H9 (cell line): ENCODE measurements at regions not wholly inside any gene's neighbourhood (a gene's known extent, or its start where the extent isn't known, plus 50 kb on each side); places are given as distances from the start of the nearest gene placed in this dataset.

Experiments
- DNase-seq: peaks from one replicate; pipeline ENCODE4 v3.0.0-alpha.2; 2017
- H2AFZ ChIP-seq: one replicate; pipeline ENCODE4 v1.6.1; 2013; ENCODE audit warnings: mild to moderate bottlenecking, low read length, control low read depth, moderate library complexity
- H2AK5ac ChIP-seq: 2 replicates; pipeline ENCODE4 v1.6.1; 2013; ENCODE audit warnings: low read length, control low read depth, mixed read lengths; ENCODE audit not compliant: insufficient read length
- H2BK120ac ChIP-seq: one replicate; pipeline ENCODE4 v1.6.1; 2013; ENCODE audit warnings: low read depth, mild to moderate bottlenecking, low read length, control low read depth, inconsistent platforms; ENCODE audit not compliant: poor library complexity, severe bottlenecking
- H2BK12ac ChIP-seq: 2 replicates; pipeline ENCODE4 v1.6.1; 2013; ENCODE audit warnings: low read length, control low read depth, mixed read lengths, low read depth; ENCODE audit not compliant: insufficient read length
- H2BK15ac ChIP-seq: 2 replicates; pipeline ENCODE4 v1.6.1; 2013; ENCODE audit warnings: low read depth, low read length, control low read depth
- H2BK20ac ChIP-seq: one replicate; pipeline ENCODE4 v1.6.1; 2013; ENCODE audit warnings: low read depth, mild to moderate bottlenecking, low read length, control low read depth, inconsistent platforms; ENCODE audit not compliant: poor library complexity, severe bottlenecking
- H2BK5ac ChIP-seq: 2 replicates; pipeline ENCODE4 v1.6.1; 2013; ENCODE audit warnings: low read length, control low read depth, mixed read lengths; ENCODE audit not compliant: insufficient read length
- H3K14ac ChIP-seq: 2 replicates; pipeline ENCODE4 v1.6.1; 2013; ENCODE audit warnings: low read length, control low read depth; ENCODE audit not compliant: insufficient read depth
- H3K18ac ChIP-seq: 2 replicates; pipeline ENCODE4 v1.6.1; 2013; ENCODE audit warnings: low read depth, mild to moderate bottlenecking, mixed read lengths, low read length, control low read depth; ENCODE audit not compliant: insufficient read length
- H3K23ac ChIP-seq: 2 replicates; pipeline ENCODE4 v1.6.1; 2013; ENCODE audit warnings: low read length, control low read depth, mixed read lengths, low read depth; ENCODE audit not compliant: insufficient read length
- H3K23me2 ChIP-seq: 2 replicates; pipeline ENCODE4 v1.6.1; 2013; ENCODE audit warnings: low read depth, mild to moderate bottlenecking, mixed read lengths, low read length, control low read depth; ENCODE audit not compliant: insufficient read length, poor library complexity, severe bottlenecking
- H3K27ac ChIP-seq: 2 replicates; pipeline ENCODE4 v1.5.1; 2013; ENCODE audit warnings: low read length, control low read depth, mixed read lengths, low read depth; ENCODE audit not compliant: insufficient read length
- H3K27me3 ChIP-seq: 2 replicates; pipeline ENCODE4 v1.6.1; 2013; ENCODE audit warnings: low read length, control low read depth, inconsistent platforms; ENCODE audit not compliant: insufficient read depth
- H3K4ac ChIP-seq: 2 replicates; pipeline ENCODE4 v1.6.1; 2013; ENCODE audit warnings: low read depth, mild to moderate bottlenecking, control low read depth, inconsistent platforms, low read length, moderate library complexity
- H3K4me1 ChIP-seq: 2 replicates; pipeline ENCODE4 v1.6.1; 2013; ENCODE audit warnings: low read length, control low read depth, inconsistent platforms; ENCODE audit not compliant: insufficient read depth
- H3K4me2 ChIP-seq: 2 replicates; pipeline ENCODE4 v1.6.1; 2013; ENCODE audit warnings: low read length, control low read depth, mixed read lengths; ENCODE audit not compliant: insufficient read length, insufficient read depth
- H3K56ac ChIP-seq: 2 replicates; pipeline ENCODE4 v1.6.1; 2013; ENCODE audit warnings: low read depth, mild to moderate bottlenecking, mixed read lengths, low read length, control low read depth; ENCODE audit not compliant: insufficient read length
- H3K79me1 ChIP-seq: 2 replicates; pipeline ENCODE4 v1.6.1; 2013; ENCODE audit warnings: low read depth, mild to moderate bottlenecking, moderate library complexity, low read length, control low read depth, inconsistent platforms; ENCODE audit not compliant: insufficient read depth, poor library complexity, severe bottlenecking
- H3K79me2 ChIP-seq: 2 replicates; pipeline ENCODE4 v1.6.1; 2013; ENCODE audit warnings: low read length, control low read depth, inconsistent platforms; ENCODE audit not compliant: insufficient read depth
- H3K9ac ChIP-seq: 2 replicates; pipeline ENCODE4 v1.6.1; 2013; ENCODE audit warnings: low read length, control low read depth, mixed read lengths; ENCODE audit not compliant: insufficient read length; ENCODE audit errors: extremely low read depth
- H3K9me3 ChIP-seq: one replicate; pipeline ENCODE4 v1.6.1; 2013; ENCODE audit warnings: low read depth, low read length, inconsistent platforms; ENCODE audit not compliant: control insufficient read depth
- H3T11ph ChIP-seq: one replicate; pipeline ENCODE4 v1.6.1; 2013; ENCODE audit warnings: mild to moderate bottlenecking, low read length, control low read depth, inconsistent platforms
- H4K20me1 ChIP-seq: one replicate; pipeline ENCODE4 v1.6.1; 2013; ENCODE audit not compliant: control insufficient read depth, insufficient read length, insufficient read depth
- H4K5ac ChIP-seq: 2 replicates; pipeline ENCODE4 v1.6.1; 2013; ENCODE audit warnings: low read depth, mild to moderate bottlenecking, mixed read lengths, low read length, control low read depth; ENCODE audit not compliant: insufficient read length
- H4K8ac ChIP-seq: replicated peaks from 2 replicates; pipeline ENCODE4 v1.6.1; 2013; ENCODE audit warnings: low read length, control low read depth, mixed read lengths, low read depth; ENCODE audit not compliant: insufficient read length
- H4K91ac ChIP-seq: 2 replicates; pipeline ENCODE4 v1.6.1; 2013; ENCODE audit warnings: low read depth, mild to moderate bottlenecking, moderate library complexity, mixed read lengths, low read length, control low read depth; ENCODE audit not compliant: insufficient read length
- H3K27ac Mint-ChIP-seq, 3 experiments: 2 replicates in 2 of 3; 3 replicates in 1 of 3; pipeline ENCODE4 v1.8.0; 2020 to 2021; ENCODE audit warnings: mixed read lengths in 3 of 3, mild to moderate bottlenecking in 1 of 3, moderate library complexity in 1 of 3
- H3K27me3 Mint-ChIP-seq: 2 replicates; pipeline ENCODE4 v1.8.0; 2021; ENCODE audit warnings: low read depth, mild to moderate bottlenecking, moderate library complexity, mixed read lengths
- H3K36me3 Mint-ChIP-seq, 3 experiments: 2 replicates in 2 of 3; 3 replicates in 1 of 3; pipeline ENCODE4 v1.8.0; 2020 to 2021; ENCODE audit warnings: low read depth in 3 of 3, mixed read lengths in 3 of 3; ENCODE audit not compliant: insufficient read depth in 1 of 3
- H3K4me1 Mint-ChIP-seq, 2 experiments: 2 replicates each; pipeline ENCODE4 v1.8.0; 2020; ENCODE audit warnings: mixed read lengths in 2 of 2
- H3K4me3 Mint-ChIP-seq, 2 experiments: 2 replicates in 1 of 2; 3 replicates in 1 of 2; pipeline ENCODE4 v1.8.0; 2020 to 2021; ENCODE audit warnings: mild to moderate bottlenecking in 2 of 2, mixed read lengths in 2 of 2, moderate library complexity in 1 of 2
- H3K9me3 Mint-ChIP-seq, 2 experiments: 2 replicates in 1 of 2; 3 replicates in 1 of 2; pipeline ENCODE4 v1.8.0; 2020; ENCODE audit warnings: mild to moderate bottlenecking in 2 of 2, mixed read lengths in 2 of 2, moderate library complexity in 1 of 2
- WGBS: extraction: QIAGEN DNeasy Blood & Tissue Kit; methylation state at CpG from one replicate; pipeline ENCODE4 v1.1.7; 2013; ENCODE audit warnings: missing lambda C conversion rate, low lambda C conversion rate, mixed read lengths; ENCODE audit not compliant: insufficient read length; ENCODE audit errors: extremely low coverage; 5-methylcytosine and 5-hydroxymethylcytosine counted together
- TF ChIP-seq, protein P1 (sequence below): fragments of 200-600 bp; sonication (generic); conservative IDR thresholded peaks from 3 replicates; pipeline ENCODE4 v1.8.0; 2021; ENCODE audit warnings: antibody characterized with exemption, mild to moderate bottlenecking

DNA sequence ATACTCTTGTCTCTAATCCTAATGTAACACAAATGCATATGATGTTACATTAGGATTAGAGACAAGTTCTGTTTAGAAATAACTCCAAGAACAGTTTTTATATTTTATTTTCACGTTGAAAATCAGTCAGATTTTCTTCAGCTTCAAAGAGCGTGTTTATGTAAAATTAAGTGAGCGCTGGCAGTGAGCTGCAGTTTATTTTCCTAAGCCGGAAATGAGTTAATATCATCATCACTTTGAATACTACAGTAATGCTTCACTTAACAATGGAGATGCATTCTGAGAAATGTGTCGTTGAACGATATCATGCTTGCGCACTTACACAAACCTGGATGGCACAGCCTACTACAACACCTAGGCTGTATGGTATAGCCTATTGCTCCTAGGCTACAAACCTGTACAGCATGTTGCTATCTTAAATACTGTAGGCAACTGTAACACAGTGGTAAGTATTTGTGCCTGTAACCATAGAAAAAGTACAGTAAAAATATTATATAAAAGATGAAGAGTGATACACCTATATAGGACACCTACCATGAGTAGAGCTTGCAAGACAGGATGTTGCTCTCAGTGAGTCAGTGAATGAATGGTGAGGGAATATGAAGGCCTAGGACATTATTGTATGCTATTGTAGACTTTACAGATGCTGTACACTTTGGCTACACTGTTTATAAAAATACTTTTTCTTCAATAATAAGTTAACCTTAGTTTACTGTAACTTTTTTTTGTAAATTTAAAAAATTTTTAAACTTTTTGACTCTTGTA lies 65.9 kb upstream of the C5orf46 start:
- H4K5ac ChIP-seq = no peak overlapping the region
- no peak overlapping the region for H2AK5ac ChIP-seq
- H3K18ac ChIP-seq = no peak overlapping the region
- no peaks in the 10 kb centered on the region for H3K9me3 ChIP-seq
- H3K4me3 Mint-ChIP-seq = no peak overlapping the region
- H3K79me2 ChIP-seq = no peaks in the 10 kb centered on the region
- H2BK5ac ChIP-seq = no peak overlapping the region
- no peak overlapping the region for H2BK15ac ChIP-seq
- H3K9me3 Mint-ChIP-seq = no peaks in the 10 kb centered on the region
- H3K9ac ChIP-seq = no peak overlapping the region
- H2BK12ac ChIP-seq = no peak overlapping the region
- no peak overlapping the region for H4K8ac ChIP-seq
- H3K27me3 ChIP-seq = no peaks in the 10 kb centered on the region
- H3K14ac ChIP-seq = no peak overlapping the region
- no peaks in the 10 kb centered on the region for H3K23me2 ChIP-seq
- no peak overlapping the region for H3K23ac ChIP-seq
- no peak overlapping the region for H3K4me2 ChIP-seq
- H2AFZ ChIP-seq = no peak overlapping the region
- no peaks in the 10 kb centered on the region for H3K27me3 Mint-ChIP-seq
- no peak overlapping the region for H2BK120ac ChIP-seq
- no peak overlapping the region for H3T11ph ChIP-seq
- H4K91ac ChIP-seq = no peak overlapping the region
- 0 out of 7 replicates have a peak, but pooled peaks cover 0 to 2% (median 0%) of the 10 kb centered on the region in 3 experiments for H3K36me3 Mint-ChIP-seq
- H4K20me1 ChIP-seq = no peaks in the 10 kb centered on the region
- no peak overlapping the region for H3K27ac Mint-ChIP-seq
- no peak for DNase-seq
- no peak overlapping the region for H3K27ac ChIP-seq
- TF ChIP-seq, protein P1, sequence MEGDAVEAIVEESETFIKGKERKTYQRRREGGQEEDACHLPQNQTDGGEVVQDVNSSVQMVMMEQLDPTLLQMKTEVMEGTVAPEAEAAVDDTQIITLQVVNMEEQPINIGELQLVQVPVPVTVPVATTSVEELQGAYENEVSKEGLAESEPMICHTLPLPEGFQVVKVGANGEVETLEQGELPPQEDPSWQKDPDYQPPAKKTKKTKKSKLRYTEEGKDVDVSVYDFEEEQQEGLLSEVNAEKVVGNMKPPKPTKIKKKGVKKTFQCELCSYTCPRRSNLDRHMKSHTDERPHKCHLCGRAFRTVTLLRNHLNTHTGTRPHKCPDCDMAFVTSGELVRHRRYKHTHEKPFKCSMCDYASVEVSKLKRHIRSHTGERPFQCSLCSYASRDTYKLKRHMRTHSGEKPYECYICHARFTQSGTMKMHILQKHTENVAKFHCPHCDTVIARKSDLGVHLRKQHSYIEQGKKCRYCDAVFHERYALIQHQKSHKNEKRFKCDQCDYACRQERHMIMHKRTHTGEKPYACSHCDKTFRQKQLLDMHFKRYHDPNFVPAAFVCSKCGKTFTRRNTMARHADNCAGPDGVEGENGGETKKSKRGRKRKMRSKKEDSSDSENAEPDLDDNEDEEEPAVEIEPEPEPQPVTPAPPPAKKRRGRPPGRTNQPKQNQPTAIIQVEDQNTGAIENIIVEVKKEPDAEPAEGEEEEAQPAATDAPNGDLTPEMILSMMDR = no peak
- no peaks in the 10 kb centered on the region for H3K79me1 ChIP-seq
- H3K4ac ChIP-seq = no peak overlapping the region
- H3K56ac ChIP-seq = no peak overlapping the region
- peaks cover 3 to 4% of the 10 kb centered on the region in 2 experiments for H3K4me1 Mint-ChIP-seq
- no CpG with 5 or more reads among the region's 7 CpGs for WGBS
- H3K4me1 ChIP-seq = no peaks in the 10 kb centered on the region; the same call in 1 of the 2 replicates
- H2BK20ac ChIP-seq = no peak overlapping the region
